HG03280 (cell line): ENCODE measurements at regions not wholly inside any gene's neighbourhood (a gene's known extent, or its start where the extent isn't known, plus 50 kb on each side); places are given as distances from the start of the nearest gene placed in this dataset.

ENCODE experiments used
- ATAC-seq: cut with Tn5 transposase; IDR thresholded peaks from one replicate; pipeline ENCODE4 v1.9.1; 2021; ENCODE audit warnings: mild to moderate bottlenecking, moderate library complexity; ENCODE audit not compliant: unreplicated experiment

- no peak for ATAC-seq
Measured at GRCh38 chr11:28524098-28524497, 415.9 kb downstream of the METTL15 start.

GRCh38 chr11:28521075-28521474, 412.9 kb downstream of the METTL15 start:
- no peak for ATAC-seq

DNA sequence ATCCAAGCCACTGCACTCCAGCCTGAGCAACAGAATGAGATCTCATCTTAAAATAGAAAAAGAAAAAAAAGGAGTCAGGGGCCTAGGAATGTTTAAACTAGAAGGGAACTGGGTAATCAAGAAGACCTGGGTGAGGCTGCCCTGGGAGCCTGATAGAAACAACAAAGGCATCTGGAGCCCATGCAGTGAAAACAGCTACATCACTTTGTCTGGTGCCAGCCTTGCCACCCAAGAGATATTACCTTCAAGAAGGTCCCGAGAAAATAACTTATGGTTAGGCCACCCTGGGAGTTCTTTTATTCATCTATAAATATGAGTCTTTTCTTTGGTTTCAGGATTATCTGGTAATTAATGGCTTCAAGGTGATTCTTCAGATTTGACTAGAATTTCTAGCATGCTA, 412.1 kb downstream of the METTL15 start:
- ATAC-seq: no peak

GRCh38 chr11:28518825-28519224, 410.6 kb downstream of the METTL15 start:
- no peak for ATAC-seq

DNA sequence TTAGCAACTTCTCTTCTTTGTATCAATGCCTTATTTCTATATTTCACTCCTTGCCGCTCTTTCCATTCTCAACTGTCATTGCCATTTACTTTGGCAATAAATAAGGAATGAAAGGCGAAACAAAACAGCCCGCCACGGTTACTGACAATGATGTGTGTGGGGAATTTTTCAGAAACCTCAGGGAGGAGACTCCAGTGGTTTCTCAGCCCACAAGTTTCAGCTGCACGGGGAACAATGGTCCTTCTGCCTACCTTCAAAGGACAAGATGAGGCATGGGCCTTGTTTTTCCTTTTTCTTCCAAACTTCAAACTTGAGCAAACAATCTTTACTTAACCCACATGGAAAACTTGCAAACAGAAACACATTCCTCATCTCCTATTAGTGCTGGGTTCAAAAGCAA, 409.4 kb downstream of the METTL15 start:
- no peak for ATAC-seq

DNA sequence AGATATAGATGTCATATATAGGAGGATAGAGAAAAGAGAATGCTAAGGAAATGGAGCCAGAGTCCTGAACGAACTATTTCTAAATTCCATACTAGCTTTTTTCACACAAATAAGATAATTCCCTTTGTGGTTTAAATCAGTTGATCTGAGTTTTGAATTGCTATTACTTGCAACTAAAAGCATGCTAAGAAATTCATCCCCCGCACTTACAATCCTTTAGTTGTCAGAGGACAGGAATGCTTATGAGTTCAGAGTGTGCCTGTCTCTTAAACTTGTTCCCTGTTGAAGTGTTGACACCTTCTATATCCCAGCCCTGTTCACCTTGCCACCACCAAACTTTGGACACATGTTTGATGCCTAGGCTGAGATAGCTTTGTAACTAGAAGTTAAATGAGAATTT, 406.2 kb downstream of the METTL15 start:
- ATAC-seq: no peak

GRCh38 chr11:28512143-28512756, 404.1 kb downstream of the METTL15 start:
- ATAC-seq: no peak

DNA sequence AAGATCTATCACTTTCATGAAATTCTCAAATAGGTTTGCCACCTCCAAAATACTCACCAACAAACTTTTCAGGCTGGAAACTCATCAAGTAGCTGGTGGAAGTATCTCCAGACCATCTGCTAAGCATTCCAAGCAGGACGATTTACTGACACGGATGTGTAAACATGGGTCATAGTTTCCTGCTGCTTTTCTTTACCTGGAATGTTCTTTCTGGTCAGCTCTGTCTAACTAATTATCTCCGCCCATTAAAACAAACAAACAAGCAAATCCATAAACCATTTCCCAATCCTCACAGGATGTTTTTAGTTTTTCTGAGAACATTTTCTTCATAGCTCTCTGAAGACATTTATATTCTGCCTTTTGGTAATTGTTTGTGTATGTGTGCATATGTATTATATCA, 397.0 kb downstream of the METTL15 start:
- no peak for ATAC-seq

- ATAC-seq: no peak
Measured at GRCh38 chr11:28504555-28505110, 396.4 kb downstream of the METTL15 start.

GRCh38 chr11:28495333-28495732, 387.1 kb downstream of the METTL15 start:
- ATAC-seq: no peak

DNA sequence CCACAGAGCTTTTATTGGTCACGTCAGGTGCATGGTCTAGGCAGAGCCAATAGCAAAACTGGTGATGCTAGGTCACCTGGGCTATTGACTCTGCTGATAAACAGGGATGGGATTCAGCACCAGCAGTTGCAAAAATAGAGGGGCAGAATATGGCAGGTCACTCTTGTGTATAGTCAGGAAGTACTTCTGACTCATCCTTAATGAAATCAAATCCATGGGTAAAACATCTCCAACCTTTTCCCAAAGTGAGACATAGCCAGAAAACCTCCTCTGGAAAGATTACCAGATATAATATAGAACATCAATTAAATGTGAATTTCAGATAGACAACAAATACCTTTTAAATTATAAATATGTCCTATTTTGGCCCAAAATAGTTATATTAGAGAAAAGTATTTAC, 383.2 kb downstream of the METTL15 start:
- no peak for ATAC-seq

DNA sequence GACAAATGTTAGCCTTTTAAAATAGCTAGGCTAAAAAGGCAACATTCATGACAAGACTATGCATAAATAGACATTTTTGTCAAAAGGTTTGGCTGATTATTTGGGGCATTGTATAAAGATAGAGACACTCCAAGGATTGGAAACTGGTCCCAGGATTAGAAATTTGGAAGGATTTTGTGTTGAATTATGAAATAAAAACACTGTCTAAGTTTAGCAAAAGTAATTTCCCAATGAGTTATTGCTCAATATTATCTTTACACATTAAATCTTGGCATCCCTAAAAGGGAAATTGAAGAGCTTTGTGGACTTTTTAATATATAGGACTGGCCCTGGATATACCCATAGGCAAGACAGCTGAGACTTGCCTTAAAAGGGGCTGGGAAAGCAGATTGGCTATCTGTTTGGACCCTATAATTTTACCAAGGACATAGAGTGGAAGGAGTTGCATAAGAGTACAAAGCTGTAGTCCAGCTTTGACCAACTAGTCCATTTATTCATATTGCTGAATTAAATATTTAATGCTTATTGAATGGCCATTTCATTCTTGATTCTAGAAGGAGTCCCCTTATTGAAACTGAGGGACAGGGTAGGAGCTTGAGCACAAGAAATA, 382.7 kb downstream of the METTL15 start:
- no peak for ATAC-seq

DNA sequence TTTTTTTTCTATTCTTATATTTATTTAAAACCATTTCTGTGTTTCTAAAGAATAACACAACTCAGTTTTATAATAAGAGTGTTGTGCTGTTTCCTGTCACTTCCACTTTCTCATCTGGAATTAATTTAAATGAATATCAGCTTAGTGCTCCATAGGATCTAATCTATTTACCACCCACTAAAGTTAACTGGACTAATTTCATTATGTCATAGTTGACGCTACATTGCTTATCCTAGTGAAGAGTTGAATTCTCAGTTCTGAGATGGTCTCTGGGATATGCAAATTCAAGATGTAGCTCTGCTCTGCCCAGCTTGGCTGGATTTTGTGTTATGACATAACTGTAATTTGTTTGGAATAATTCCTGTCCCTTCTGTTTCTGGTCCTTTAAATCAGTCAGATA, 380.1 kb downstream of the METTL15 start:
- ATAC-seq: no peak

DNA sequence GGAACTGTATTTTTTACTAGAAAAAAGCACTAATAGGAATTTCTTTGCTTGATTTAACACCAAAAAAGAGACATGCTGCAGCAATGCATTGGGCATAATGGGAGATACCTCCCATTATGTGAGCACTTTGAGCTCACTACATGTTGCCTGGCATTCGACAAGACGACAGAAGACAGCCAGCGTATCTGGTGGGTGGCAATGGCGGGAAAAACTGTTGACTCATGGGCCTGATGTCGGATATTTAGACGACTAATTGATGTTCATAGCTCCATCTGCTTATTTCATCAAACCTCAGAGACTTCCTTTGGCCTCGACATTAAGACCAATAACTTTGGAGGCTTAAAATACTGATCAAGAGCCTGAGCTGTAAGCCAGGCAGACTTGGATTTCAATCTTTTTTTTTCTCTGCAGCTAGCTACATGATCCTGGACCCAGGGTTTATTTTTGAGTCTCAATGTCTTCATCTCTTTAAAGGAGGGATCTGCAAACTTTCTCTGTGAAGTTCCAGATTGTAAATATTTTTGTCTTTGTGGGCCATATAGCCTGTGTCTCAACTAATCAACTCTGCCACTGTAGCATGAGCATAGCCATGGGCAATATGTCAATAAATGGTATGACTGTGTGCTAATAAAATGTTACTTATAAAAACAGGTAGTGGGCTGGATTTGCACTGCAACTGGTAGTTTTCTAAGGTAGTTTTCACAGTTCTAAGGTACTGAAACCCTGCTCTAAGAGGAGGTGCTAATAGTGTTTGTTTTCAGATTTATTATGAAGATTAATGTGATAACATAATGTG, 375.1 kb downstream of the METTL15 start:
- no peak for ATAC-seq

DNA sequence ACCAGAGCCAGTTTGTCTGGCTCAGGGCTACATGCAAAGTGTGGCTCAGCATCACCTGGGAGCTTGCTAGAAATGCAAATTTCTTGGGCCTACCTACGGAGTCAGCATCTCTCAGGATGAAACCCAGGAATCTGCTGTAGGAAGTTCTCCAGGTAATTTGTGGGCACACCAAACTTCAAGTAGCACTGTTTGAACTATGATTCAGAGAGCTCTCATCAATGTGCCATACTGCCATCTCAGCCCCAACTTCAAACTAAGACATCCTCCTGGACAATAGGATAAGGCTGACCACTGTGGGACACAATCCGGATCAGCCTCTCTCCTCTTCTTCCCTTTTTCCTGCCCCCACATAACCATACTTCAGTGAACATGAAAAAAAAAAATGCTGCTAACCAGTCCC, 374.5 kb downstream of the METTL15 start:
- no peak for ATAC-seq

GRCh38 chr11:28481616-28482480, 373.7 kb downstream of the METTL15 start:
- no peak for ATAC-seq

DNA sequence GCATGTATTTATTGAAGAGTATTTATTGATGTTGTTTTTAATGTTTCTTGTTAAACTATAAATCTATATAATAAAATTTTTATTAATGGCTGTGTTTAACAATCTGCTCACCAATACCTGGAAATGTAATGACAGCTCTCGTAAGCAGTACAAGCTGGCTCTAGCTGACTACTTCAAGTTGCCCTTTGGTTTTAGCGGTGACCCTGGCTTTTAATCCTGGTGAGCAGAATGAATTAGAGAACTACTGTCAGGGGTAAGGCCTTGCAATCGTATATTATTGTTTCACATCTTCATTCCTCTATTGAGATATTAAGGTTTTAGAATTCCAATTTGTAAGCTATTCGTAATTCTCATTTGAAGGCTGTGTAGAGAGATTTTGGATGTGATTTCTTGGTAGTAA, 372.2 kb downstream of the METTL15 start:
- ATAC-seq: no peak

DNA sequence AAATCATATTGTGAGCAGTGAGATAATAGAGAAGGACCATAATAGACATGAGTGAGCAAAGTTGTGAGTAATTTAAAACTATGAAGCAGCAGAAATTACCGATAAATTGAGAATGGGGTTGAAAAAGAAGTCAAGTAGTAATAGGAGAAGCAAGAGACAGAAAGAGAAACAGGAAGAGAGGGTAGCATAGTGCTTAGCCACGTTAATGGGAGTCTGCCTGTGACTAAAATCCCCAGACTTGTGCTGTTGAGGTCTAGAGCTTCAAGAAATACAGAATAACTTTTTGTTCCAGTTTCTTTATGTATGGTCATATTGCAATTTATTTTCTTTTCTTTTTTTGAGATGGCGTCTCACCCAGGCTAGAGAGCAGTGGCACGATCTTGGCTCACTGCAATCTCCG, 368.7 kb downstream of the METTL15 start:
- no peak for ATAC-seq

DNA sequence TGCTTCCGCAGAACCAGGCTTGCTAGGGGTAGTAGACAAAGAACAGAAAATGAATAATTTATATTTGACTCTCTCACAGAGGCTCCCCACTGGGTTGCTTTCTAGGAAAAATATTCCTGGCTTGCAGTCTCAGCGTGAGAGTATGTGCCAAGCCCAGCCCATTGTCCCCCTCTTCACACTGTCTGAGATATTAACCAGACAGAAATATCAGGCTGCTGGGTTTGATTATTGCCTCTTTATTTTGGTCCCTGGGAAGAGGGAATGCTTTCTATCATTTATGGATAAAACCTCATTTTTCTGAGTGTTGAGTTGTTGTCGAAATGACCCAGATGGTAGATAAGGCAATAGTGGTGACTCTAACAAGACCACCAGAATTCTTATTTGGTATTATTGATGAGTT, 367.9 kb downstream of the METTL15 start:
- no peak for ATAC-seq

- ATAC-seq: no peak
Measured at GRCh38 chr11:28472904-28473303, 364.7 kb downstream of the METTL15 start.

- ATAC-seq: no peak
Measured at GRCh38 chr11:28471537-28471936, 363.3 kb downstream of the METTL15 start.
